PC-9 (cell line): ENCODE measurements at regions not wholly inside any gene's neighbourhood (a gene's known extent, or its start where the extent isn't known, plus 50 kb on each side); places are given as distances from the start of the nearest gene placed in this dataset.

Experiments
- BruUV-seq: library from RNA; stranded (reverse); fragments of 400-500 nt; replicated peaks from 2 replicates; lab custom pipeline; 2021; lab: Mats Ljungman, UMichigan
- CTCF ChIA-PET: fragments of 300-600 bp; sonication (Branson Sonifier 250); formaldehyde crosslinking; loops from one replicate; lab custom pipeline; 2022; ENCODE audit warnings: antibody characterized with exemption; lab: Charles Lee
- POLR2A ChIA-PET: fragments of 300-600 bp; sonication (Branson Sonifier 250); formaldehyde crosslinking; loops from one replicate; lab custom pipeline; 2022; ENCODE audit warnings: antibody characterized with exemption; ENCODE audit not compliant: unreplicated experiment; lab: Charles Lee
- DNase-seq, 2 experiments: peaks; one replicate each; pipeline versions ENCODE4 v3.0.0 to v3.0.0-alpha.2; 2015 to 2022; ENCODE audit warnings: mixed read lengths in 1 of 2
- H2AFZ ChIP-seq: fragments of 200-600 bp; sonication (generic); 2 replicates; pipeline ENCODE4 v1.8.1; 2017; ENCODE audit warnings: antibody characterized with exemption
- H3F3A ChIP-seq: fragments of 200-600 bp; sonication (generic); 2 replicates; pipeline ENCODE4 v1.8.1; 2017; ENCODE audit warnings: antibody characterized with exemption, mild to moderate bottlenecking, low read depth; ENCODE audit not compliant: insufficient read depth
- H3K27ac ChIP-seq: fragments of 200-600 bp; sonication (generic); 2 replicates; pipeline ENCODE4 v1.6.1; 2016; ENCODE audit warnings: mixed run types
- H3K27me3 ChIP-seq: fragments of 200-600 bp; sonication (generic); 2 replicates; pipeline ENCODE4 v1.6.1; 2016; ENCODE audit warnings: low read depth, mixed run types; ENCODE audit not compliant: insufficient read depth
- H3K36me3 ChIP-seq: fragments of 200-600 bp; sonication (generic); 2 replicates; pipeline ENCODE4 v1.6.1; 2016; ENCODE audit warnings: low read depth, mixed run types
- H3K4me1 ChIP-seq: fragments of 200-600 bp; sonication (generic); replicated peaks from 2 replicates; pipeline ENCODE4 v1.6.1; 2016; ENCODE audit warnings: mixed run types; ENCODE audit not compliant: insufficient read depth
- H3K4me2 ChIP-seq: fragments of 200-600 bp; sonication (generic); 2 replicates; pipeline ENCODE4 v1.6.1; 2017; ENCODE audit warnings: mixed run types
- H3K4me3 ChIP-seq: fragments of 200-600 bp; sonication (generic); 2 replicates; pipeline ENCODE4 v1.6.1; 2016; ENCODE audit warnings: mixed run types
- H3K79me2 ChIP-seq: fragments of 200-600 bp; sonication (generic); 2 replicates; pipeline ENCODE4 v1.6.1; 2017; ENCODE audit warnings: low read depth, mixed run types
- H3K9me2 ChIP-seq: fragments of 200-600 bp; sonication (generic); 2 replicates; pipeline ENCODE4 v1.8.1; 2017; ENCODE audit warnings: mild to moderate bottlenecking; ENCODE audit not compliant: insufficient read depth
- H3K9me3 ChIP-seq: fragments of 200-600 bp; sonication (generic); 2 replicates; pipeline ENCODE4 v1.8.1; 2016; ENCODE audit warnings: low read depth; ENCODE audit not compliant: insufficient read depth
- H4K20me1 ChIP-seq: fragments of 200-600 bp; sonication (generic); 2 replicates; pipeline ENCODE4 v1.8.1; 2017; ENCODE audit not compliant: insufficient read depth
- CTCF ChIP-seq: fragments of 200-600 bp; sonication (generic); conservative IDR thresholded peaks from 2 replicates; pipeline ENCODE4 v1.6.1; 2017; ENCODE audit warnings: mixed run types, antibody characterized with exemption, mild to moderate bottlenecking, moderate library complexity
- EZH2 ChIP-seq: fragments of 200-600 bp; sonication (generic); IDR thresholded peaks from 2 replicates; pipeline ENCODE4 v1.8.0; 2017; ENCODE audit warnings: antibody characterized with exemption, low read depth
- intact Hi-C: fragments of 100-400 bp; cut with micrococcal nuclease; formaldehyde crosslinking; loops from one replicate; pipeline ENCODE4 v1.10.0; 2022; ENCODE audit not compliant: unreplicated experiment

GRCh38 chr22:48262596-48263430 is 1500.4 kb downstream of the TBC1D22A start:
- CTCF ChIA-PET, result no interaction called here
- no peaks in the 10 kb centered on the region for H3K79me2 ChIP-seq
- H3K4me3 ChIP-seq, result no peak overlapping the region
- no peak overlapping the region for H2AFZ ChIP-seq
- TF ChIP-seq CTCF, result no peak
- no peak for TF ChIP-seq EZH2
- no peaks in the 10 kb centered on the region for H3K9me3 ChIP-seq
- no peaks in the 10 kb centered on the region for H3K4me1 ChIP-seq
- H3K27ac ChIP-seq, result no peak overlapping the region
- H3F3A ChIP-seq, result no peaks in the 10 kb centered on the region
- POLR2A ChIA-PET, result no interaction called here
- no peaks in the 10 kb centered on the region for H4K20me1 ChIP-seq
- intact Hi-C loops, result no loop called here
- no TSS peak for BruUV-seq
- no peaks in the 10 kb centered on the region for H3K9me2 ChIP-seq
- no peaks in the 10 kb centered on the region for H3K36me3 ChIP-seq
- H3K4me2 ChIP-seq, result no peak overlapping the region
- H3K27me3 ChIP-seq, result peaks cover 78% of the 10 kb centered on the region
- DNase-seq, result no peak

- intact Hi-C loops, result no loop called here
- TF ChIP-seq CTCF, result no peak
- TF ChIP-seq EZH2, result no peak
- no peaks in the 10 kb centered on the region for H3K9me3 ChIP-seq
Measured at GRCh38 chr22:48261706-48262105, 1499.3 kb downstream of the TBC1D22A start.

GRCh38 chr22:48261048-48261621 is 1498.7 kb downstream of the TBC1D22A start:
- DNase-seq, result no peak
- Histone ChIP-seq H3K27me3 (peaks cover 78% of the 10 kb centered on the region), H3K9me2 (no peaks in the 10 kb centered on the region), H2AFZ (no peak overlapping the region), H3K79me2 (no peaks in the 10 kb centered on the region), H4K20me1 (0 out of 2 replicates have a peak, but pooled peaks cover 4% of the 10 kb centered on the region), H3K4me1 (no peaks in the 10 kb centered on the region), H3K27ac (no peak overlapping the region), H3K4me3 (no peak overlapping the region), H3K36me3 (no peaks in the 10 kb centered on the region), H3F3A (no peaks in the 10 kb centered on the region), H3K9me3 (no peaks in the 10 kb centered on the region), H3K4me2 (no peak overlapping the region)
- intact Hi-C loops, result no loop called here
- POLR2A ChIA-PET, result no interaction called here
- TF ChIP-seq CTCF (no peak), EZH2 (no peak)
- CTCF ChIA-PET, result no interaction called here
- no TSS peak for BruUV-seq

More at GRCh38 chr22:48261706-48262105, 1499.3 kb downstream of the TBC1D22A start:
- CTCF ChIA-PET, result no interaction called here
- H3K4me3 ChIP-seq, result no peak overlapping the region
- no peak overlapping the region for H3K4me2 ChIP-seq
- no peak overlapping the region for H3K27ac ChIP-seq
- no peaks in the 10 kb centered on the region for H3K79me2 ChIP-seq
- no peaks in the 10 kb centered on the region for H4K20me1 ChIP-seq
- no peaks in the 10 kb centered on the region for H3K36me3 ChIP-seq
- peaks cover 78% of the 10 kb centered on the region for H3K27me3 ChIP-seq
- no peaks in the 10 kb centered on the region for H3K4me1 ChIP-seq
- H2AFZ ChIP-seq, result no peak overlapping the region
- H3F3A ChIP-seq, result no peaks in the 10 kb centered on the region
- BruUV-seq, result no TSS peak
- DNase-seq, result no peak
- POLR2A ChIA-PET, result no interaction called here
- H3K9me2 ChIP-seq, result no peaks in the 10 kb centered on the region
